WTC11 (cell line): ENCODE measurements at regions not wholly inside any gene's neighbourhood (a gene's known extent, or its start where the extent isn't known, plus 50 kb on each side); places are given as distances from the start of the nearest gene placed in this dataset.

Source experiments
- ATAC-seq: fragments of 200-7000 bp; cut with Tn5 transposase; 2 replicates; pipeline ENCODE4 v1.10.0; 2021; ENCODE audit warnings: mild to moderate bottlenecking, moderate library complexity
- CTCF ChIA-PET: fragments of 300-600 bp; sonication (Branson Sonifier 250); formaldehyde crosslinking; loops from one replicate; lab custom pipeline; 2021; ENCODE audit warnings: antibody characterized with exemption; lab: Charles Lee
- POLR2A ChIA-PET: fragments of 350-600 bp; sonication (Branson Sonifier 250); formaldehyde crosslinking; loops from one replicate; lab custom pipeline; 2021; ENCODE audit warnings: antibody characterized with exemption; lab: Charles Lee
- DNase-seq: peaks from one replicate; pipeline ENCODE4 v3.0.0; 2021; ENCODE audit warnings: low spot score
- H3K27ac Mint-ChIP-seq: 2 replicates; pipeline ENCODE4 v1.8.0; 2021; ENCODE audit warnings: mixed read lengths
- H3K27me3 Mint-ChIP-seq: 2 replicates; pipeline ENCODE4 v1.8.0; 2021; ENCODE audit warnings: low read depth, mild to moderate bottlenecking, moderate library complexity, mixed read lengths
- H3K36me3 Mint-ChIP-seq: 2 replicates; pipeline ENCODE4 v1.8.0; 2021; ENCODE audit warnings: mixed read lengths
- H3K4me1 Mint-ChIP-seq: 2 replicates; pipeline ENCODE4 v1.8.0; 2022; ENCODE audit warnings: mixed read lengths
- H3K4me3 Mint-ChIP-seq: 2 replicates; pipeline ENCODE4 v1.8.0; 2021; ENCODE audit warnings: mild to moderate bottlenecking, moderate library complexity, mixed read lengths
- H3K9me3 Mint-ChIP-seq: 2 replicates; pipeline ENCODE4 v1.8.0; 2021; ENCODE audit warnings: mixed read lengths
- CREB1 ChIP-seq: sonication (generic); formaldehyde crosslinking; IDR thresholded peaks from 2 replicates; pipeline ENCODE4 v1.8.0; 2023; ENCODE audit warnings: mild to moderate bottlenecking, missing genetic modification reagents
- FOXJ3 ChIP-seq: sonication (generic); formaldehyde crosslinking; IDR thresholded peaks from 2 replicates; pipeline ENCODE4 v1.9.0; 2021; ENCODE audit warnings: missing genetic modification reagents, mild to moderate bottlenecking, borderline replicate concordance
- GABPB1 ChIP-seq: sonication (generic); formaldehyde crosslinking; IDR thresholded peaks from 2 replicates; pipeline ENCODE4 v1.8.1; 2023; ENCODE audit warnings: mild to moderate bottlenecking, missing genetic modification reagents
- GRHL2 ChIP-seq: fragments of 250-450 bp; sonication (Bioruptor Pico); IDR thresholded peaks from 2 replicates; pipeline ENCODE4 v1.8.0; 2022; ENCODE audit warnings: mild to moderate bottlenecking, moderate library complexity; ENCODE audit not compliant: insufficient replicate concordance, severe bottlenecking
- IRF2 ChIP-seq: sonication (generic); formaldehyde crosslinking; IDR thresholded peaks from 2 replicates; pipeline ENCODE4 v1.8.0; 2022; ENCODE audit warnings: low read depth, missing genetic modification reagents, borderline replicate concordance
- MYBL2 ChIP-seq: sonication (generic); formaldehyde crosslinking; IDR thresholded peaks from 2 replicates; pipeline ENCODE4 v1.8.1; 2023; ENCODE audit warnings: mild to moderate bottlenecking, moderate library complexity, missing genetic modification reagents
- NFATC4 ChIP-seq: fragments of 250-450 bp; sonication (Bioruptor Pico); IDR thresholded peaks from 2 replicates; pipeline ENCODE4 v1.9.0; 2021; ENCODE audit warnings: mild to moderate bottlenecking
- RELA ChIP-seq: sonication (generic); formaldehyde crosslinking; IDR thresholded peaks from 2 replicates; pipeline ENCODE4 v1.8.1; 2022; ENCODE audit warnings: missing genetic modification reagents, mild to moderate bottlenecking, borderline replicate concordance
- SOX15 ChIP-seq: fragments of 250-450 bp; sonication (Bioruptor Pico); IDR thresholded peaks from 2 replicates; pipeline ENCODE4 v1.9.0; 2021; ENCODE audit warnings: mild to moderate bottlenecking
- TP53 ChIP-seq: sonication (generic); formaldehyde crosslinking; IDR thresholded peaks from 2 replicates; pipeline ENCODE4 v1.8.1; 2023; ENCODE audit warnings: mild to moderate bottlenecking, missing genetic modification reagents
- ZNF138 ChIP-seq: sonication (generic); formaldehyde crosslinking; conservative IDR thresholded peaks from 2 replicates; pipeline ENCODE4 v1.8.1; 2022; ENCODE audit warnings: mild to moderate bottlenecking, moderate library complexity, missing genetic modification reagents
- ZNF219 ChIP-seq: sonication (generic); formaldehyde crosslinking; IDR thresholded peaks from 2 replicates; pipeline ENCODE4 v1.8.0; 2023; ENCODE audit warnings: missing genetic modification reagents, mild to moderate bottlenecking, borderline replicate concordance
- TF ChIP-seq, protein P1 (sequence below): sonication (generic); formaldehyde crosslinking; IDR thresholded peaks from 2 replicates; pipeline ENCODE4 v1.8.1; 2023; ENCODE audit warnings: mild to moderate bottlenecking, missing genetic modification reagents, borderline replicate concordance
- TF ChIP-seq, protein P2 (sequence below): sonication (generic); formaldehyde crosslinking; IDR thresholded peaks from 2 replicates; pipeline ENCODE4 v1.8.1; 2022; ENCODE audit warnings: low read depth, missing genetic modification reagents, borderline replicate concordance
- TF ChIP-seq, protein P3 (sequence below): fragments of 250-450 bp; sonication (Bioruptor Pico); IDR thresholded peaks from 2 replicates; pipeline ENCODE4 v1.9.0; 2021; ENCODE audit warnings: mild to moderate bottlenecking
- TF ChIP-seq, protein P4 (sequence below): fragments of 250-450 bp; sonication (Bioruptor Pico); IDR thresholded peaks from 2 replicates; pipeline ENCODE4 v1.8.0; 2021; ENCODE audit warnings: mild to moderate bottlenecking
- TF ChIP-seq, protein P5 (sequence below): sonication (generic); formaldehyde crosslinking; IDR thresholded peaks from 2 replicates; pipeline ENCODE4 v1.8.1; 2023; ENCODE audit warnings: mild to moderate bottlenecking, missing genetic modification reagents, moderate library complexity
- TF ChIP-seq, protein P6 (sequence below): sonication (generic); formaldehyde crosslinking; IDR thresholded peaks from 2 replicates; pipeline ENCODE4 v1.8.1; 2023; ENCODE audit warnings: mild to moderate bottlenecking, missing genetic modification reagents
- TF ChIP-seq, protein P7 (sequence below): sonication (generic); formaldehyde crosslinking; IDR thresholded peaks from 2 replicates; pipeline ENCODE4 v1.8.0; 2022; ENCODE audit warnings: mild to moderate bottlenecking, missing genetic modification reagents
- TF ChIP-seq, protein P8 (sequence below): sonication (generic); formaldehyde crosslinking; IDR thresholded peaks from 2 replicates; pipeline ENCODE4 v1.8.0; 2022; ENCODE audit warnings: mild to moderate bottlenecking, missing genetic modification reagents

DNA sequence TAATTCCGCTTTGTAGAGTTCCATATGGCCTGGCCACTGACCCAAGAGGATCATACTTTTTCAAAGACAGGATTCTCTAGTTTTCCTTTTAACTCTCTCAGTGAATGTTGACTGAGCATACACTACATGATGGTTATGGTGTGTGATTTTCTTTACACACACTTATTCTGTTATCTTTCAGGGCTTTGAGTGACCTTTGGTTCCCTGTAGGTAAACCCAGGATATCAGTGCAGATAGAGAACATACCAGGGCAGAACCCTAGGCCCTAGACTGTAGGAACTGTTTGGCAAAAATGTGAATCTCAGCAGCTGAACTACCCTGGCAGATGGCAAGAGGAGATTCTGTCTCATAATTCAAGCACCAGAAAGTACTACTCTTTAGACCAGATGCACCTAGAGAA is 159.6 kb downstream of the KCNA5 start:
- DNase-seq = no peak
- H3K9me3 Mint-ChIP-seq = peaks cover 7% of the 10 kb centered on the region; the same call in 1 of the 2 replicates
- no peak overlapping the region for H3K4me3 Mint-ChIP-seq
- H3K27me3 Mint-ChIP-seq = no peaks in the 10 kb centered on the region
- no peak overlapping the region for H3K27ac Mint-ChIP-seq
- ATAC-seq = no peak
- no peaks in the 10 kb centered on the region for H3K36me3 Mint-ChIP-seq
- POLR2A ChIA-PET = no interaction called here
- CTCF ChIA-PET = interaction anchor here (1.5 to 3.4 kb wide), 2 partner anchors 225 to 239 kb away, joined by 4 to 21 read pairs; no protein-coding TSS in a partner anchor
- TF ChIP-seq FOXJ3 (CRISPR knock-in tag) (no peak), ZNF138 (CRISPR knock-in tag) (no peak), GRHL2 (CRISPR knock-in tag) (no peak), IRF2 (no peak), RELA (CRISPR knock-in tag) (no peak), SOX15 (no peak), MYBL2 (no peak), GABPB1 (CRISPR knock-in tag) (no peak), TP53 (CRISPR knock-in tag) (no peak)
- TF ChIP-seq, protein P1, sequence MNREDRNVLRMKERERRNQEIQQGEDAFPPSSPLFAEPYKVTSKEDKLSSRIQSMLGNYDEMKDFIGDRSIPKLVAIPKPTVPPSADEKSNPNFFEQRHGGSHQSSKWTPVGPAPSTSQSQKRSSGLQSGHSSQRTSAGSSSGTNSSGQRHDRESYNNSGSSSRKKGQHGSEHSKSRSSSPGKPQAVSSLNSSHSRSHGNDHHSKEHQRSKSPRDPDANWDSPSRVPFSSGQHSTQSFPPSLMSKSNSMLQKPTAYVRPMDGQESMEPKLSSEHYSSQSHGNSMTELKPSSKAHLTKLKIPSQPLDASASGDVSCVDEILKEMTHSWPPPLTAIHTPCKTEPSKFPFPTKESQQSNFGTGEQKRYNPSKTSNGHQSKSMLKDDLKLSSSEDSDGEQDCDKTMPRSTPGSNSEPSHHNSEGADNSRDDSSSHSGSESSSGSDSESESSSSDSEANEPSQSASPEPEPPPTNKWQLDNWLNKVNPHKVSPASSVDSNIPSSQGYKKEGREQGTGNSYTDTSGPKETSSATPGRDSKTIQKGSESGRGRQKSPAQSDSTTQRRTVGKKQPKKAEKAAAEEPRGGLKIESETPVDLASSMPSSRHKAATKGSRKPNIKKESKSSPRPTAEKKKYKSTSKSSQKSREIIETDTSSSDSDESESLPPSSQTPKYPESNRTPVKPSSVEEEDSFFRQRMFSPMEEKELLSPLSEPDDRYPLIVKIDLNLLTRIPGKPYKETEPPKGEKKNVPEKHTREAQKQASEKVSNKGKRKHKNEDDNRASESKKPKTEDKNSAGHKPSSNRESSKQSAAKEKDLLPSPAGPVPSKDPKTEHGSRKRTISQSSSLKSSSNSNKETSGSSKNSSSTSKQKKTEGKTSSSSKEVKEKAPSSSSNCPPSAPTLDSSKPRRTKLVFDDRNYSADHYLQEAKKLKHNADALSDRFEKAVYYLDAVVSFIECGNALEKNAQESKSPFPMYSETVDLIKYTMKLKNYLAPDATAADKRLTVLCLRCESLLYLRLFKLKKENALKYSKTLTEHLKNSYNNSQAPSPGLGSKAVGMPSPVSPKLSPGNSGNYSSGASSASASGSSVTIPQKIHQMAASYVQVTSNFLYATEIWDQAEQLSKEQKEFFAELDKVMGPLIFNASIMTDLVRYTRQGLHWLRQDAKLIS (CRISPR knock-in tag) = no peak
- TF ChIP-seq, protein P2, sequence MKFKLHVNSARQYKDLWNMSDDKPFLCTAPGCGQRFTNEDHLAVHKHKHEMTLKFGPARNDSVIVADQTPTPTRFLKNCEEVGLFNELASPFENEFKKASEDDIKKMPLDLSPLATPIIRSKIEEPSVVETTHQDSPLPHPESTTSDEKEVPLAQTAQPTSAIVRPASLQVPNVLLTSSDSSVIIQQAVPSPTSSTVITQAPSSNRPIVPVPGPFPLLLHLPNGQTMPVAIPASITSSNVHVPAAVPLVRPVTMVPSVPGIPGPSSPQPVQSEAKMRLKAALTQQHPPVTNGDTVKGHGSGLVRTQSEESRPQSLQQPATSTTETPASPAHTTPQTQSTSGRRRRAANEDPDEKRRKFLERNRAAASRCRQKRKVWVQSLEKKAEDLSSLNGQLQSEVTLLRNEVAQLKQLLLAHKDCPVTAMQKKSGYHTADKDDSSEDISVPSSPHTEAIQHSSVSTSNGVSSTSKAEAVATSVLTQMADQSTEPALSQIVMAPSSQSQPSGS (CRISPR knock-in tag) = no peak
- TF ChIP-seq, protein P3, sequence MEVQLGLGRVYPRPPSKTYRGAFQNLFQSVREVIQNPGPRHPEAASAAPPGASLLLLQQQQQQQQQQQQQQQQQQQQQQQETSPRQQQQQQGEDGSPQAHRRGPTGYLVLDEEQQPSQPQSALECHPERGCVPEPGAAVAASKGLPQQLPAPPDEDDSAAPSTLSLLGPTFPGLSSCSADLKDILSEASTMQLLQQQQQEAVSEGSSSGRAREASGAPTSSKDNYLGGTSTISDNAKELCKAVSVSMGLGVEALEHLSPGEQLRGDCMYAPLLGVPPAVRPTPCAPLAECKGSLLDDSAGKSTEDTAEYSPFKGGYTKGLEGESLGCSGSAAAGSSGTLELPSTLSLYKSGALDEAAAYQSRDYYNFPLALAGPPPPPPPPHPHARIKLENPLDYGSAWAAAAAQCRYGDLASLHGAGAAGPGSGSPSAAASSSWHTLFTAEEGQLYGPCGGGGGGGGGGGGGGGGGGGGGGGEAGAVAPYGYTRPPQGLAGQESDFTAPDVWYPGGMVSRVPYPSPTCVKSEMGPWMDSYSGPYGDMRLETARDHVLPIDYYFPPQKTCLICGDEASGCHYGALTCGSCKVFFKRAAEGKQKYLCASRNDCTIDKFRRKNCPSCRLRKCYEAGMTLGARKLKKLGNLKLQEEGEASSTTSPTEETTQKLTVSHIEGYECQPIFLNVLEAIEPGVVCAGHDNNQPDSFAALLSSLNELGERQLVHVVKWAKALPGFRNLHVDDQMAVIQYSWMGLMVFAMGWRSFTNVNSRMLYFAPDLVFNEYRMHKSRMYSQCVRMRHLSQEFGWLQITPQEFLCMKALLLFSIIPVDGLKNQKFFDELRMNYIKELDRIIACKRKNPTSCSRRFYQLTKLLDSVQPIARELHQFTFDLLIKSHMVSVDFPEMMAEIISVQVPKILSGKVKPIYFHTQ (CRISPR knock-in tag) = no peak
- TF ChIP-seq, protein P4, sequence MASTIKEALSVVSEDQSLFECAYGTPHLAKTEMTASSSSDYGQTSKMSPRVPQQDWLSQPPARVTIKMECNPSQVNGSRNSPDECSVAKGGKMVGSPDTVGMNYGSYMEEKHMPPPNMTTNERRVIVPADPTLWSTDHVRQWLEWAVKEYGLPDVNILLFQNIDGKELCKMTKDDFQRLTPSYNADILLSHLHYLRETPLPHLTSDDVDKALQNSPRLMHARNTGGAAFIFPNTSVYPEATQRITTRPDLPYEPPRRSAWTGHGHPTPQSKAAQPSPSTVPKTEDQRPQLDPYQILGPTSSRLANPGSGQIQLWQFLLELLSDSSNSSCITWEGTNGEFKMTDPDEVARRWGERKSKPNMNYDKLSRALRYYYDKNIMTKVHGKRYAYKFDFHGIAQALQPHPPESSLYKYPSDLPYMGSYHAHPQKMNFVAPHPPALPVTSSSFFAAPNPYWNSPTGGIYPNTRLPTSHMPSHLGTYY (CRISPR knock-in tag) = no peak
- TF ChIP-seq, protein P5, sequence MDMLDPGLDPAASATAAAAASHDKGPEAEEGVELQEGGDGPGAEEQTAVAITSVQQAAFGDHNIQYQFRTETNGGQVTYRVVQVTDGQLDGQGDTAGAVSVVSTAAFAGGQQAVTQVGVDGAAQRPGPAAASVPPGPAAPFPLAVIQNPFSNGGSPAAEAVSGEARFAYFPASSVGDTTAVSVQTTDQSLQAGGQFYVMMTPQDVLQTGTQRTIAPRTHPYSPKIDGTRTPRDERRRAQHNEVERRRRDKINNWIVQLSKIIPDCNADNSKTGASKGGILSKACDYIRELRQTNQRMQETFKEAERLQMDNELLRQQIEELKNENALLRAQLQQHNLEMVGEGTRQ (CRISPR knock-in tag) = no peak
- TF ChIP-seq, all 79 proteins: peak for 0
- peaks cover 44% of the 10 kb centered on the region for H3K4me1 Mint-ChIP-seq

DNA sequence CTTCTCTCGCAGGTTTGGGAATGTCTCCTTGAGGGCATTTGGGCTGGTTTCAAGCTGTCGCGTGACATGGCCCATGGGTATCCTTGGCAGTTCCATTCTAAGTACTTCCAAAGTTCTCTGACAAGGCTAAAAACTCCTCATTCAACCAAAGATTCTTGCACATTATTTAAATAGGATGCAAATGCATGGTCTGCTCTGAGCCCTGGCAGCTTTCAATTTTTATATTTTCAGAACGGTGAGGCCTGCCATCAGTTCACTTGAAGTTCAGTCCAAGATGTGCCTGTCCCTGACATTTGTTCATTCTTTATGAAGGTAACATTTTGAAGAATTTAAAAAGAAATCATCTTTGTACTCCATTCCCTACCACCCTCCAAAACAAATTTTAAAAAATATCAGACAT is 160.0 kb downstream of the KCNA5 start:
- ATAC-seq (no peak), DNase-seq (no peak)
- ChIA-PET CTCF (interaction anchor here (1.5 to 3.4 kb wide), 2 partner anchors 225 to 238 kb away, joined by 4 to 21 read pairs; no protein-coding TSS in a partner anchor), POLR2A (no interaction called here)
- Mint-ChIP-seq H3K36me3 (no peaks in the 10 kb centered on the region), H3K27me3 (no peaks in the 10 kb centered on the region), H3K4me1 (peaks cover 44% of the 10 kb centered on the region), H3K4me3 (no peak overlapping the region), H3K9me3 (peaks cover 7% of the 10 kb centered on the region; the same call in 1 of the 2 replicates), H3K27ac (no peak overlapping the region)
- TF ChIP-seq, protein P6, sequence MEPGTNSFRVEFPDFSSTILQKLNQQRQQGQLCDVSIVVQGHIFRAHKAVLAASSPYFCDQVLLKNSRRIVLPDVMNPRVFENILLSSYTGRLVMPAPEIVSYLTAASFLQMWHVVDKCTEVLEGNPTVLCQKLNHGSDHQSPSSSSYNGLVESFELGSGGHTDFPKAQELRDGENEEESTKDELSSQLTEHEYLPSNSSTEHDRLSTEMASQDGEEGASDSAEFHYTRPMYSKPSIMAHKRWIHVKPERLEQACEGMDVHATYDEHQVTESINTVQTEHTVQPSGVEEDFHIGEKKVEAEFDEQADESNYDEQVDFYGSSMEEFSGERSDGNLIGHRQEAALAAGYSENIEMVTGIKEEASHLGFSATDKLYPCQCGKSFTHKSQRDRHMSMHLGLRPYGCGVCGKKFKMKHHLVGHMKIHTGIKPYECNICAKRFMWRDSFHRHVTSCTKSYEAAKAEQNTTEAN (CRISPR knock-in tag) = no peak
- TF ChIP-seq, protein P7, sequence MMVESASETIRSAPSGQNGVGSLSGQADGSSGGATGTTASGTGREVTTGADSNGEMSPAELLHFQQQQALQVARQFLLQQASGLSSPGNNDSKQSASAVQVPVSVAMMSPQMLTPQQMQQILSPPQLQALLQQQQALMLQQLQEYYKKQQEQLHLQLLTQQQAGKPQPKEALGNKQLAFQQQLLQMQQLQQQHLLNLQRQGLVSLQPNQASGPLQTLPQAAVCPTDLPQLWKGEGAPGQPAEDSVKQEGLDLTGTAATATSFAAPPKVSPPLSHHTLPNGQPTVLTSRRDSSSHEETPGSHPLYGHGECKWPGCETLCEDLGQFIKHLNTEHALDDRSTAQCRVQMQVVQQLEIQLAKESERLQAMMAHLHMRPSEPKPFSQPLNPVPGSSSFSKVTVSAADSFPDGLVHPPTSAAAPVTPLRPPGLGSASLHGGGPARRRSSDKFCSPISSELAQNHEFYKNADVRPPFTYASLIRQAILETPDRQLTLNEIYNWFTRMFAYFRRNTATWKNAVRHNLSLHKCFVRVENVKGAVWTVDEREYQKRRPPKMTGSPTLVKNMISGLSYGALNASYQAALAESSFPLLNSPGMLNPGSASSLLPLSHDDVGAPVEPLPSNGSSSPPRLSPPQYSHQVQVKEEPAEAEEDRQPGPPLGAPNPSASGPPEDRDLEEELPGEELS (CRISPR knock-in tag) = no peak
- TF ChIP-seq, protein P2 (CRISPR knock-in tag) = no peak
- no peak for TF ChIP-seq CREB1
- TF ChIP-seq, protein P8, sequence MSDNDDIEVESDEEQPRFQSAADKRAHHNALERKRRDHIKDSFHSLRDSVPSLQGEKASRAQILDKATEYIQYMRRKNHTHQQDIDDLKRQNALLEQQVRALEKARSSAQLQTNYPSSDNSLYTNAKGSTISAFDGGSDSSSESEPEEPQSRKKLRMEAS = no peak
- TF ChIP-seq NFATC4 (CRISPR knock-in tag) = no peak
- TF ChIP-seq ZNF219 (CRISPR knock-in tag) = no peak
